Osteocyte (in vitro differentiated cells): ENCODE measurements at regions not wholly inside any gene's neighbourhood (a gene's known extent, or its start where the extent isn't known, plus 50 kb on each side); places are given as distances from the start of the nearest gene placed in this dataset.
A peak's percentile ranks its signal among the peaks of the same experiment; 100 is the strongest.

Experiments
- DNase-seq: peaks from one replicate; pipeline ENCODE4 v3.0.0; 2021; ENCODE audit warnings: mixed read lengths; ENCODE audit not compliant: unreplicated experiment; ENCODE audit errors: extremely low spot score
- H3K27ac Mint-ChIP-seq: one replicate; pipeline ENCODE4 v1.8.0; 2021; ENCODE audit warnings: mild to moderate bottlenecking, mixed read lengths; ENCODE audit not compliant: unreplicated experiment
- H3K27me3 Mint-ChIP-seq: one replicate; pipeline ENCODE4 v1.8.0; 2021; ENCODE audit warnings: mixed read lengths; ENCODE audit not compliant: unreplicated experiment
- H3K36me3 Mint-ChIP-seq: one replicate; pipeline ENCODE4 v1.8.0; 2021; ENCODE audit warnings: mixed read lengths; ENCODE audit not compliant: unreplicated experiment
- H3K4me1 Mint-ChIP-seq: one replicate; pipeline ENCODE4 v1.8.0; 2021; ENCODE audit warnings: mixed read lengths; ENCODE audit not compliant: unreplicated experiment
- H3K4me3 Mint-ChIP-seq: one replicate; pipeline ENCODE4 v1.8.0; 2021; ENCODE audit warnings: mild to moderate bottlenecking, moderate library complexity, mixed read lengths; ENCODE audit not compliant: unreplicated experiment
- H3K9me3 Mint-ChIP-seq: one replicate; pipeline ENCODE4 v1.8.0; 2021; ENCODE audit warnings: mixed read lengths; ENCODE audit not compliant: unreplicated experiment
- CTCF ChIP-seq: fragments of 200-600 bp; sonication (generic); IDR thresholded peaks from 2 replicates; pipeline ENCODE4 v1.5.0; 2021; ENCODE audit warnings: antibody characterized with exemption, mild to moderate bottlenecking, moderate library complexity

GRCh38 chr2:64825831-64826491, 163.2 kb upstream of the SLC1A4 start:
- Mint-ChIP-seq H3K27ac (no peak overlapping the region), H3K36me3 (no peaks in the 10 kb centered on the region), H3K9me3 (no peaks in the 10 kb centered on the region), H3K4me1 (peaks cover 3% of the 10 kb centered on the region), H3K27me3 (no peaks in the 10 kb centered on the region), H3K4me3 (no peak overlapping the region)
- no peak for TF ChIP-seq CTCF
- no peak for DNase-seq

GRCh38 chr2:64826703-64827102, 162.5 kb upstream of the SLC1A4 start:
- Mint-ChIP-seq H3K9me3 (no peaks in the 10 kb centered on the region), H3K4me1 (peaks cover 10% of the 10 kb centered on the region), H3K4me3 (no peak overlapping the region), H3K27ac (no peak overlapping the region), H3K36me3 (no peaks in the 10 kb centered on the region), H3K27me3 (no peaks in the 10 kb centered on the region)
- no peak for TF ChIP-seq CTCF
- no peak for DNase-seq

- H3K9me3 Mint-ChIP-seq, result no peaks in the 10 kb centered on the region
- H3K27ac Mint-ChIP-seq, result no peak overlapping the region
- H3K4me3 Mint-ChIP-seq, result no peak overlapping the region
- H3K4me1 Mint-ChIP-seq, result peaks cover 11% of the 10 kb centered on the region
- no peak for DNase-seq
- no peaks in the 10 kb centered on the region for H3K27me3 Mint-ChIP-seq
- TF ChIP-seq CTCF, result no peak
- no peaks in the 10 kb centered on the region for H3K36me3 Mint-ChIP-seq
These were observed 160.9 kb upstream of the SLC1A4 start for GRCh38 chr2:64828261-64828660.

GRCh38 chr2:64829525-64829924, 159.7 kb upstream of the SLC1A4 start:
- no peaks in the 10 kb centered on the region for H3K36me3 Mint-ChIP-seq
- no peak overlapping the region for H3K4me3 Mint-ChIP-seq
- H3K9me3 Mint-ChIP-seq, result no peaks in the 10 kb centered on the region
- peaks cover 11% of the 10 kb centered on the region for H3K4me1 Mint-ChIP-seq
- H3K27me3 Mint-ChIP-seq, result no peaks in the 10 kb centered on the region
- no peak for DNase-seq
- no peak for TF ChIP-seq CTCF
- no peak overlapping the region for H3K27ac Mint-ChIP-seq

GRCh38 chr2:64831134-64831976, 157.8 kb upstream of the SLC1A4 start:
- DNase-seq, result peak; percentile 96
- H3K27ac Mint-ChIP-seq, result peak overlapping the region; percentile 92
- TF ChIP-seq CTCF, result peak; percentile 91
- peaks cover 18% of the 10 kb centered on the region for H3K4me1 Mint-ChIP-seq
- H3K4me3 Mint-ChIP-seq, result peak overlapping the region; percentile 28
- no peaks in the 10 kb centered on the region for H3K9me3 Mint-ChIP-seq
- no peaks in the 10 kb centered on the region for H3K27me3 Mint-ChIP-seq
- H3K36me3 Mint-ChIP-seq, result no peaks in the 10 kb centered on the region
